ENCODE measurements at regions not wholly inside any gene's neighbourhood (a gene's known extent, or its start where the extent isn't known, plus 50 kb on each side); places are given as distances from the start of the nearest gene placed in this dataset.

DNA sequence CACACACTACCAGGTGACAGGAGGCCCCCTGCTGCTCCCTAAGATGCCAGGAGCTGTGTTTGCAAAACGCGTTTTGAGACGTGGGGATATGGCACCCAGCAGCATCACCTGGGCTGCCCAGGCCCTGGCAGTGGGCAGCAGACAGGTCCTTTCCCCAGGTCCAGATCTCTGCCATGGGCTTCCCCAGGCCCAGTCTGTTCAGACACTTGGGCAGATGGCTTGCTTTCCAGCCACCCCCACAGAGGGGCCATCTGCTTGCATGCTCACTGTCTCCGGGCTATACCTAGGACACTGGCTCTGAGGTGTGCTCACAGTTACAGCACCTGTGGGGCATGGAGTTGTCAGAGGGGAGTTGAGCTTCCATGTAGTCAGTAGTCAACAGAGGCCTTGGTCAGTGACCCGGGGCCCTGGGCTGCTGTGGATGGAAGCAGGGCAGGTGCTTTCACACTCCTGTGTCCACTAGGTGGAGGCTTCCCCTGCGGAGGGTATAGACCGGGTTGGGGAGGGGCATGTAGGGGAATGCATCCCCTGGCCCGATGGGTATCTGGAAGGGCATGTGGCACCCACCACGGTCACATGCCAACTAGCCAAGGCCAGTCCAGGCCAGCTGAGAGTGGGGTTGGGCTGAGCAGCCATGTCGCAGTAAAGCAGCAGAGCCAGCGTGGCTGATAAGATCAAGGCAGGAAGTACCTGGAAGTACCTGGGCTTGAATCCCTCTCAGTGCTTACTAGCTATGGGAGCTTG is 185.4 kb upstream of the SLC24A3 start:
- Mint-ChIP-seq H3K9me3 (no peaks in the 10 kb centered on the region), H3K4me3 (no peak overlapping the region), H3K27ac (no peak overlapping the region), H3K4me1 (ENCODE audit: unreplicated experiment) (peaks cover 8% of the 10 kb centered on the region), H3K36me3 (no peaks in the 10 kb centered on the region), H3K27me3 (peaks cover 10% of the 10 kb centered on the region)
- DNase-seq (ENCODE audit: extremely low spot score, unreplicated experiment), result no peak
- TF ChIP-seq, protein P1, sequence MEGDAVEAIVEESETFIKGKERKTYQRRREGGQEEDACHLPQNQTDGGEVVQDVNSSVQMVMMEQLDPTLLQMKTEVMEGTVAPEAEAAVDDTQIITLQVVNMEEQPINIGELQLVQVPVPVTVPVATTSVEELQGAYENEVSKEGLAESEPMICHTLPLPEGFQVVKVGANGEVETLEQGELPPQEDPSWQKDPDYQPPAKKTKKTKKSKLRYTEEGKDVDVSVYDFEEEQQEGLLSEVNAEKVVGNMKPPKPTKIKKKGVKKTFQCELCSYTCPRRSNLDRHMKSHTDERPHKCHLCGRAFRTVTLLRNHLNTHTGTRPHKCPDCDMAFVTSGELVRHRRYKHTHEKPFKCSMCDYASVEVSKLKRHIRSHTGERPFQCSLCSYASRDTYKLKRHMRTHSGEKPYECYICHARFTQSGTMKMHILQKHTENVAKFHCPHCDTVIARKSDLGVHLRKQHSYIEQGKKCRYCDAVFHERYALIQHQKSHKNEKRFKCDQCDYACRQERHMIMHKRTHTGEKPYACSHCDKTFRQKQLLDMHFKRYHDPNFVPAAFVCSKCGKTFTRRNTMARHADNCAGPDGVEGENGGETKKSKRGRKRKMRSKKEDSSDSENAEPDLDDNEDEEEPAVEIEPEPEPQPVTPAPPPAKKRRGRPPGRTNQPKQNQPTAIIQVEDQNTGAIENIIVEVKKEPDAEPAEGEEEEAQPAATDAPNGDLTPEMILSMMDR (conservative IDR thresholded peaks at IDR 0.05), result no peak

DNA sequence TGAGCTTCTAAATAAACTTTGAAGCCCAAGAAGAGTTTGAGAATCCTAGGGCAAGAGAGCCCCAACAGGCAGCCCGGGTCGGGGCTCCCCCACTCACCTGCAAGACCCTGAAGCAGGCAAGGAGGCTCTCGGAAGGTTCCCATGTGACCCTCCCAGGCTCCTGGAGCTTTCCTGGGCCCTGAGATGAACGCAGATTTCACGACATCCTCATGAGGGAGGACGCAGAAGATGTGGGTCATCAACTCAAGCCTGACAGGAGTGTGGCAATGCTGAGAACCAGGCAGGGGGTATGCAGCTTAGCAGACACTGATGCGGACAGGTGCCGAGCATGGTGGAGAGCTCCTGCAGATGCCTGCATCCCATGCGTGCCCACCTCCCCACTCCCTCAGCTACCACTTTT is 184.5 kb upstream of the SLC24A3 start:
- Mint-ChIP-seq H3K9me3 (no peaks in the 10 kb centered on the region), H3K27me3 (peaks cover 12% of the 10 kb centered on the region), H3K27ac (no peak overlapping the region), H3K4me3 (no peak overlapping the region), H3K36me3 (no peaks in the 10 kb centered on the region), H3K4me1 (ENCODE audit: unreplicated experiment) (peaks cover 8% of the 10 kb centered on the region)
- TF ChIP-seq, protein P1 (conservative IDR thresholded peaks at IDR 0.05), result no peak
- no peak for DNase-seq (ENCODE audit: extremely low spot score, unreplicated experiment)

DNA sequence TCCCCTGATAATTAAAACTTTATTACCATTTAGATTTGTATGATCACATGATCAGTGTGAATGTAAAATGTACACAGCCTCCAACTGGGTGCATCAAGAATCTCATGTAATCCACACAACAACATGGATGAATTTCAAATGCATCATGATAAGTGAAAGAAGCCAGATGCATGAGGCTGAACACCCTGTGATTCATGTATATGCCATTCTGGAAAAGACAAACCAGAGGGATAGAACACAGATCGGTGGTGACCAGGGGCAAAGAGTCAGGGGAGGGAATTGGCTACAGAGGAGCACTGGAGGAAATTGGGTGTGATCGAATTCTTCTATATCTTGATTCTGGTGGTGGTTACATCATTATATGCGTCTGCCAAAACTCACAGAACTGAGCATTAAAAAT is 170.7 kb upstream of the SLC24A3 start:
- H3K27ac Mint-ChIP-seq, result no peak overlapping the region
- H3K27me3 Mint-ChIP-seq, result peaks cover 4% of the 10 kb centered on the region
- H3K4me1 Mint-ChIP-seq (ENCODE audit: unreplicated experiment), result peaks cover 4% of the 10 kb centered on the region
- H3K9me3 Mint-ChIP-seq, result no peaks in the 10 kb centered on the region
- no peak overlapping the region for H3K4me3 Mint-ChIP-seq
- DNase-seq (ENCODE audit: extremely low spot score, unreplicated experiment), result no peak
- TF ChIP-seq, protein P1 (conservative IDR thresholded peaks at IDR 0.05), result no peak
- no peaks in the 10 kb centered on the region for H3K36me3 Mint-ChIP-seq

DNA sequence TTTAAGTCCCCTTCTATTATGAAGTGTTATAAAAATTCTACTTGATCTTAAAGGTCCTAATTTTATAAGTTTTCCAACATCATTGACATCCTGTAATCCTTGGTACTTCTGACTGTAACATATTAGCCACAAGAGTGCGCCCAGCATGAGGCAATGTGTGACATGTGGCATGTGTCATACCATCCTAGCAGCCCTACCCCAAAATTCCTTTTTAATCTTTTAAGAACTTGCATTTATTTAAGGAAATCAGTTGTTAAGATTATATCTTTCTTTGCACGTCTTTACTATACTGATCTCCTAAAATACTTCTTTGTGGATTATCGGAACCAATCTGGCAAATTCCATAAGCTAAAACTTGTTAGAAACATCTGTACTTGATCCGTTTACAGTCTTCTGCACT is 167.1 kb upstream of the SLC24A3 start:
- Mint-ChIP-seq H3K4me3 (no peak overlapping the region), H3K27ac (no peak overlapping the region), H3K4me1 (ENCODE audit: unreplicated experiment) (peaks cover 13% of the 10 kb centered on the region), H3K27me3 (peaks cover 4% of the 10 kb centered on the region), H3K9me3 (no peaks in the 10 kb centered on the region), H3K36me3 (no peaks in the 10 kb centered on the region)
- TF ChIP-seq, protein P1 (conservative IDR thresholded peaks at IDR 0.05), result no peak
- no peak for DNase-seq (ENCODE audit: extremely low spot score, unreplicated experiment)

DNA sequence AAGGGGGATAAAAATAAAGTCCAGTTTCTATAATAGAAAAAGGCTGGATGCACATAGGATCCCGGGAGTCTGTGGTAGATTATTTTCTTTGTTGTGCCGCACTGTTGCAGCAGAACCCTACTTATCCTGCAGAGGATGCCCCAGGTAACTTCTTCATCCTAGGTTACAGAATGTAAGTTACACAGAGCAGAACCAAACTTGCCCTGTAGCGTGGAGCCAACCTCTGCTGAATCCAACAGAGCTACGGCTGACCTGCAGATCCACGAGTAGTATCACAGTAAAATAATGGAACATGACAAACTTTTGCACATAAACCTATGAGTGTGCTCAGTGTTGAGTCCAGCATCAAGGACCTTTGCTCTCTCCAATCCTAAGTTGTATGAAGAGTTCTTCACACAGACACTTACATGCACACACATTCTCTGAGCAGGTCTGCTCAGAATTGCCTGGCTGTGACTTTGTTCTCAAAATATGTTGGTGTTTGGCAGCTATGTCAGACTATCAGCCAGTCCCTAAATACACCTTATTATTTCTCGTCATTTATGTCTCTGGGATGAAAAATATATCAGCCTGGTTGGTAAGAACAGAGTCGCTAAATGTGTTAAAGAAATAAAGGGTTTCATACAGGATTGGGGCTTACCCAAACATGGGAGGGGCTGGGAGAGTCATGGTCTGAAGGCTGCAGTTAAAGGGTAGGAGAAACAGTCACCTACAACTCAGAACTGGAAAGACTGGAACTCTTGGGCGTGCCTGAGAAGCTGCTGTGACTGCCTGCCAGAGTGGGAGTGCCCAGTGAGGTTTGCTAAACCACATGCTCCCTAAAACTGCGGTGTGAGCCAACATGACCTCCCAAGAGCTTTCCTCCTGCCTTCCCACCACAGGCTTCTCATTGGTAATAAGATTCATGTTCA is 165.1 kb upstream of the SLC24A3 start:
- H3K4me1 Mint-ChIP-seq (ENCODE audit: unreplicated experiment), result peaks cover 13% of the 10 kb centered on the region
- H3K4me3 Mint-ChIP-seq, result peak overlapping the region; percentile 71
- TF ChIP-seq, protein P1 (conservative IDR thresholded peaks at IDR 0.05), result no peak
- H3K27me3 Mint-ChIP-seq, result peaks cover 4% of the 10 kb centered on the region
- H3K36me3 Mint-ChIP-seq, result no peaks in the 10 kb centered on the region
- no peaks in the 10 kb centered on the region for H3K9me3 Mint-ChIP-seq
- DNase-seq (ENCODE audit: extremely low spot score, unreplicated experiment), result no peak
- H3K27ac Mint-ChIP-seq, result peak overlapping the region; percentile 97
